ENCODE measurements at regions not wholly inside any gene's neighbourhood (a gene's known extent, or its start where the extent isn't known, plus 50 kb on each side); places are given as distances from the start of the nearest gene placed in this dataset.
A peak's percentile ranks its signal among the peaks of the same experiment; 100 is the strongest.
"Not testable (repeated sequence)": the region's sequence is repeated elsewhere in the genome, so short reads cannot be mapped to it uniquely, and the experiment has no call there.

GRCh38 chr4:4651811-4652755, 110.2 kb upstream of the STX18 start:
- Histone ChIP-seq H3K9ac (ENCODE audit: low read length) (no peak overlapping the region), H3K18ac (ENCODE audit: low read length) (no peak overlapping the region), H4K5ac (ENCODE audit: low read length) (no peak overlapping the region), H2AK5ac (ENCODE audit: low read length) (no peak overlapping the region), H3K79me2 (ENCODE audit: control insufficient read depth, insufficient read depth, low read length) (no peaks in the 10 kb centered on the region), H3K4me3 (ENCODE audit: low read length) (no peak overlapping the region), H3K23ac (ENCODE audit: low read length) (no peak overlapping the region), H3K36me3 (ENCODE audit: control insufficient read depth, insufficient read depth, low read length) (no peaks in the 10 kb centered on the region), H3K4me1 (ENCODE audit: control insufficient read depth, low read depth, low read length) (no peaks in the 10 kb centered on the region), H3K27me3 (ENCODE audit: insufficient read depth, low read length, poor library complexity) (no peaks in the 10 kb centered on the region), H2BK5ac (ENCODE audit: low read length) (no peak overlapping the region), H3K56ac (ENCODE audit: low read length) (no peak overlapping the region), H2BK120ac (ENCODE audit: low read depth, low read length) (no peak overlapping the region), H3K4ac (ENCODE audit: low read depth, low read length) (no peak overlapping the region), H2BK15ac (replicated peaks; ENCODE audit: low read depth) (no peak overlapping the region), H3K27ac (ENCODE audit: low read depth, low read length) (no peak overlapping the region), H3K79me1 (ENCODE audit: low read length) (no peaks in the 10 kb centered on the region), H3K4me2 (ENCODE audit: low read length) (no peak overlapping the region), H4K8ac (ENCODE audit: low read depth, low read length) (no peak overlapping the region)
- DNase-seq: peak; percentile 76
- WGBS (ENCODE audit: extremely low coverage, insufficient coverage, low lambda C conversion rate): no CpG with 5 or more reads among the region's 12 CpGs

GRCh38 chr4:4647041-4647440, 105.2 kb upstream of the STX18 start:
- H2BK15ac ChIP-seq (replicated peaks; ENCODE audit: low read depth): no peak overlapping the region

GRCh38 chr4:4645743-4646142, 103.9 kb upstream of the STX18 start:
- Histone ChIP-seq H3K27me3 (ENCODE audit: insufficient read depth, low read length, poor library complexity) (no peaks in the 10 kb centered on the region), H3K4me1 (ENCODE audit: control insufficient read depth, low read depth, low read length) (peaks cover 9% of the 10 kb centered on the region), H3K27ac (ENCODE audit: low read depth, low read length) (peak overlapping the region; percentile 13), H3K56ac (ENCODE audit: low read length) (no peak overlapping the region), H3K4me3 (ENCODE audit: low read length) (no peak overlapping the region), H3K79me2 (ENCODE audit: control insufficient read depth, insufficient read depth, low read length) (no peaks in the 10 kb centered on the region), H4K5ac (ENCODE audit: low read length) (no peak overlapping the region), H3K23ac (ENCODE audit: low read length) (no peak overlapping the region), H3K4me2 (ENCODE audit: low read length) (no peak overlapping the region), H2BK120ac (ENCODE audit: low read depth, low read length) (no peak overlapping the region), H3K18ac (ENCODE audit: low read length) (no peak overlapping the region), H2AK5ac (ENCODE audit: low read length) (no peak overlapping the region), H2BK15ac (replicated peaks; ENCODE audit: low read depth) (no peak overlapping the region), H4K8ac (ENCODE audit: low read depth, low read length) (no peak overlapping the region), H3K9ac (ENCODE audit: low read length) (no peak overlapping the region), H3K4ac (ENCODE audit: low read depth, low read length) (no peak overlapping the region), H3K79me1 (ENCODE audit: low read length) (no peaks in the 10 kb centered on the region), H2BK5ac (ENCODE audit: low read length) (no peak overlapping the region), H3K36me3 (ENCODE audit: control insufficient read depth, insufficient read depth, low read length) (no peaks in the 10 kb centered on the region)
- DNase-seq: no peak
- no CpG with 5 or more reads among the region's 3 CpGs for WGBS (ENCODE audit: extremely low coverage, insufficient coverage, low lambda C conversion rate)

More at GRCh38 chr4:4647041-4647440, 105.2 kb upstream of the STX18 start:
- DNase-seq: no peak
- Histone ChIP-seq H4K5ac (ENCODE audit: low read length) (no peak overlapping the region), H2AK5ac (ENCODE audit: low read length) (no peak overlapping the region), H3K79me1 (ENCODE audit: low read length) (no peaks in the 10 kb centered on the region), H3K27ac (ENCODE audit: low read depth, low read length) (no peak overlapping the region), H3K18ac (ENCODE audit: low read length) (no peak overlapping the region), H3K9ac (ENCODE audit: low read length) (no peak overlapping the region), H3K27me3 (ENCODE audit: insufficient read depth, low read length, poor library complexity) (no peaks in the 10 kb centered on the region), H3K4me1 (ENCODE audit: control insufficient read depth, low read depth, low read length) (peaks cover 4% of the 10 kb centered on the region), H3K56ac (ENCODE audit: low read length) (no peak overlapping the region), H2BK5ac (ENCODE audit: low read length) (no peak overlapping the region), H3K4me2 (ENCODE audit: low read length) (no peak overlapping the region), H2BK120ac (ENCODE audit: low read depth, low read length) (no peak overlapping the region), H3K36me3 (ENCODE audit: control insufficient read depth, insufficient read depth, low read length) (no peaks in the 10 kb centered on the region), H3K79me2 (ENCODE audit: control insufficient read depth, insufficient read depth, low read length) (no peaks in the 10 kb centered on the region), H4K8ac (ENCODE audit: low read depth, low read length) (no peak overlapping the region), H3K23ac (ENCODE audit: low read length) (no peak overlapping the region), H3K4ac (ENCODE audit: low read depth, low read length) (no peak overlapping the region), H3K4me3 (ENCODE audit: low read length) (no peak overlapping the region)
- WGBS (ENCODE audit: extremely low coverage, insufficient coverage, low lambda C conversion rate): no CpG with 5 or more reads among the region's 1 CpG

GRCh38 chr4:4644277-4644676, 102.4 kb upstream of the STX18 start:
- H3K56ac ChIP-seq (ENCODE audit: low read length); H2BK15ac ChIP-seq (replicated peaks; ENCODE audit: low read depth); H3K36me3 ChIP-seq (ENCODE audit: control insufficient read depth, insufficient read depth, low read length); H2BK120ac ChIP-seq (ENCODE audit: low read depth, low read length); H3K18ac ChIP-seq (ENCODE audit: low read length); H3K4ac ChIP-seq (ENCODE audit: low read depth, low read length); H4K5ac ChIP-seq (ENCODE audit: low read length); DNase-seq; H3K4me1 ChIP-seq (ENCODE audit: control insufficient read depth, low read depth, low read length); H3K4me2 ChIP-seq (ENCODE audit: low read length); H2BK5ac ChIP-seq (ENCODE audit: low read length); H4K8ac ChIP-seq (ENCODE audit: low read depth, low read length); H2AK5ac ChIP-seq (ENCODE audit: low read length); H3K23ac ChIP-seq (ENCODE audit: low read length); H3K79me2 ChIP-seq (ENCODE audit: control insufficient read depth, insufficient read depth, low read length); H3K9ac ChIP-seq (ENCODE audit: low read length); H3K79me1 ChIP-seq (ENCODE audit: low read length); H3K27ac ChIP-seq (ENCODE audit: low read depth, low read length); H3K4me3 ChIP-seq (ENCODE audit: low read length); H3K27me3 ChIP-seq (ENCODE audit: insufficient read depth, low read length, poor library complexity): not testable (repeated sequence)
- no CpG with 5 or more reads among the region's 5 CpGs for WGBS (ENCODE audit: extremely low coverage, insufficient coverage, low lambda C conversion rate)

DNA sequence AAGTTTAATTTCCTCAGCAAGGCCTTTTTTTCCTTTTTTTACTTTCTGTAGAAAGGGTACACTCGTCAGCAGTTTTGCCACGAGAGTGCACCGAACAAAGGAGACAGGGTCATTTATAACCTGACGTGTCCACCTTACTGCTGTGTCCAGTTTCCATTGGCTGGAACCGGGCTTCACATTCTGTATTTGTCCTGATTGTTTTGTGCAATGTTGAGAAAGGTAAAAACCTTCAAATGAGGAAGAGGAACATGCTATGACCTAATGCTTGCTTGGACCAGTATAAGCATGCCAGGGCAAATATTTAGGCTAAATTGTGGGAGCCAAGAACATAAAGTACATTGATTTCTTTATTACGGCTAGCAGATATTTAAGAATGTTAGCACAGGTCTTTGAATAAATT, 101.9 kb upstream of the STX18 start:
- not testable (repeated sequence) for H4K8ac ChIP-seq (ENCODE audit: low read depth, low read length); H2AK5ac ChIP-seq (ENCODE audit: low read length); DNase-seq; H3K27ac ChIP-seq (ENCODE audit: low read depth, low read length); H2BK5ac ChIP-seq (ENCODE audit: low read length); H3K18ac ChIP-seq (ENCODE audit: low read length); H3K79me1 ChIP-seq (ENCODE audit: low read length); H4K5ac ChIP-seq (ENCODE audit: low read length); H2BK120ac ChIP-seq (ENCODE audit: low read depth, low read length); H3K9ac ChIP-seq (ENCODE audit: low read length); H3K36me3 ChIP-seq (ENCODE audit: control insufficient read depth, insufficient read depth, low read length); H3K4ac ChIP-seq (ENCODE audit: low read depth, low read length); H2BK15ac ChIP-seq (replicated peaks; ENCODE audit: low read depth); H3K56ac ChIP-seq (ENCODE audit: low read length); H3K79me2 ChIP-seq (ENCODE audit: control insufficient read depth, insufficient read depth, low read length); H3K23ac ChIP-seq (ENCODE audit: low read length); H3K4me1 ChIP-seq (ENCODE audit: control insufficient read depth, low read depth, low read length); H3K4me2 ChIP-seq (ENCODE audit: low read length); H3K4me3 ChIP-seq (ENCODE audit: low read length); H3K27me3 ChIP-seq (ENCODE audit: insufficient read depth, low read length, poor library complexity)
- no CpG with 5 or more reads among the region's 6 CpGs for WGBS (ENCODE audit: extremely low coverage, insufficient coverage, low lambda C conversion rate)

Measured in mesendoderm (in vitro differentiated cells).